ENCODE measurements at regions not wholly inside any gene's neighbourhood (a gene's known extent, or its start where the extent isn't known, plus 50 kb on each side); places are given as distances from the start of the nearest gene placed in this dataset.

GRCh38 chr17:77667478-77667877 lies 291.0 kb upstream of the TNRC6C start:
- peak overlapping the region; percentile 77 for H3K4me3 ChIP-seq (ENCODE audit: low read length)
- H3K36me3 ChIP-seq (ENCODE audit: control insufficient read depth, low read length): 0 out of 2 replicates have a peak, but pooled peaks cover 3% of the 10 kb centered on the region
- H3K4me2 ChIP-seq (ENCODE audit: low read length): peak overlapping the region; percentile 79

GRCh38 chr17:77668518-77668917 lies 290.0 kb upstream of the TNRC6C start:
- TF ChIP-seq EZH2phosphoT487 (IDR thresholded peaks at IDR 0.05; ENCODE audit: borderline replicate concordance, low read length) (no peak), CTCF (IDR thresholded peaks at IDR 0.05; ENCODE audit: low read depth, low read length, poor library complexity, severe bottlenecking) (no peak)
- 0 out of 2 replicates have a peak, but pooled peaks cover 3% of the 10 kb centered on the region for H3K36me3 ChIP-seq (ENCODE audit: control insufficient read depth, low read length)
- H3K27ac ChIP-seq (ENCODE audit: low read depth, low read length): no peak overlapping the region
- H3F3A ChIP-seq (ENCODE audit: control insufficient read depth, insufficient read depth): peaks cover 16% of the 10 kb centered on the region
- H3K4me2 ChIP-seq (ENCODE audit: low read length): no peak overlapping the region
- no peaks in the 10 kb centered on the region for H3K27me3 ChIP-seq (ENCODE audit: control insufficient read depth, low read length)
- H3K9me3 ChIP-seq (ENCODE audit: control insufficient read depth, insufficient read depth, low read length): peaks cover 9% of the 10 kb centered on the region
- peaks cover 37% of the 10 kb centered on the region for H3K4me1 ChIP-seq (ENCODE audit: control insufficient read depth, low read length)
- no peaks in the 10 kb centered on the region for H3K9me2 ChIP-seq (replicated peaks; ENCODE audit: control insufficient read depth, low read length)
- no peaks in the 10 kb centered on the region for H4K20me1 ChIP-seq (ENCODE audit: control insufficient read depth, insufficient read depth, low read depth, low read length)
- no peak overlapping the region for H3K4me3 ChIP-seq (ENCODE audit: low read length)
- no peaks in the 10 kb centered on the region for H3K79me2 ChIP-seq (ENCODE audit: control insufficient read depth, low read length)

More at GRCh38 chr17:77667478-77667877, 291.0 kb upstream of the TNRC6C start:
- Histone ChIP-seq H3K79me2 (ENCODE audit: control insufficient read depth, low read length) (no peaks in the 10 kb centered on the region), H3K9me2 (replicated peaks; ENCODE audit: control insufficient read depth, low read length) (no peaks in the 10 kb centered on the region), H3K27me3 (ENCODE audit: control insufficient read depth, low read length) (no peaks in the 10 kb centered on the region), H4K20me1 (ENCODE audit: control insufficient read depth, insufficient read depth, low read depth, low read length) (no peaks in the 10 kb centered on the region), H3K27ac (ENCODE audit: low read depth, low read length) (peak overlapping the region; percentile 84), H3K9me3 (ENCODE audit: control insufficient read depth, insufficient read depth, low read length) (peaks cover 9% of the 10 kb centered on the region), H3F3A (ENCODE audit: control insufficient read depth, insufficient read depth) (peaks cover 16% of the 10 kb centered on the region), H3K4me1 (ENCODE audit: control insufficient read depth, low read length) (peaks cover 37% of the 10 kb centered on the region)
- TF ChIP-seq EZH2phosphoT487 (IDR thresholded peaks at IDR 0.05; ENCODE audit: borderline replicate concordance, low read length) (no peak), CTCF (IDR thresholded peaks at IDR 0.05; ENCODE audit: low read depth, low read length, poor library complexity, severe bottlenecking) (no peak)

GRCh38 chr17:77670173-77670572 lies 288.3 kb upstream of the TNRC6C start:
- Histone ChIP-seq H3K9me2 (replicated peaks; ENCODE audit: control insufficient read depth, low read length) (no peaks in the 10 kb centered on the region), H4K20me1 (ENCODE audit: control insufficient read depth, insufficient read depth, low read depth, low read length) (no peaks in the 10 kb centered on the region), H3K4me2 (ENCODE audit: low read length) (no peak overlapping the region), H3K36me3 (ENCODE audit: control insufficient read depth, low read length) (0 out of 2 replicates have a peak, but pooled peaks cover 3% of the 10 kb centered on the region), H3K4me1 (ENCODE audit: control insufficient read depth, low read length) (peaks cover 36% of the 10 kb centered on the region), H3K79me2 (ENCODE audit: control insufficient read depth, low read length) (no peaks in the 10 kb centered on the region), H3F3A (ENCODE audit: control insufficient read depth, insufficient read depth) (peaks cover 16% of the 10 kb centered on the region), H3K27me3 (ENCODE audit: control insufficient read depth, low read length) (no peaks in the 10 kb centered on the region), H3K27ac (ENCODE audit: low read depth, low read length) (no peak overlapping the region), H3K9me3 (ENCODE audit: control insufficient read depth, insufficient read depth, low read length) (peaks cover 9% of the 10 kb centered on the region), H3K4me3 (ENCODE audit: low read length) (no peak overlapping the region)
- TF ChIP-seq CTCF (IDR thresholded peaks at IDR 0.05; ENCODE audit: low read depth, low read length, poor library complexity, severe bottlenecking): no peak
